A673 (cell line): ENCODE measurements at regions not wholly inside any gene's neighbourhood (a gene's known extent, or its start where the extent isn't known, plus 50 kb on each side); places are given as distances from the start of the nearest gene placed in this dataset.

Source experiments
- CTCF ChIP-seq: fragments of 300-800, 200-600 bp; sonication (generic); conservative IDR thresholded peaks from 2 replicates; pipeline ENCODE4 v1.5.1; 2017; ENCODE audit warnings: low read depth, mild to moderate bottlenecking, antibody characterized with exemption, low read length, moderate library complexity, mixed read lengths
- EZH2 ChIP-seq: fragments of 200-600 bp; sonication (generic); IDR thresholded peaks from 2 replicates; pipeline ENCODE4 v1.6.1; 2017; ENCODE audit warnings: borderline replicate concordance, low read depth, mild to moderate bottlenecking, mixed read lengths, antibody characterized with exemption, low read length; ENCODE audit not compliant: poor library complexity, severe bottlenecking

GRCh38 chr5:3326841-3327232, 268.8 kb upstream of the IRX1 start:
- TF ChIP-seq CTCF (no peak), EZH2 (no peak)
